Mesenchymal stem cell (in vitro differentiated cells and primary cell): ENCODE measurements at regions not wholly inside any gene's neighbourhood (a gene's known extent, or its start where the extent isn't known, plus 50 kb on each side); places are given as distances from the start of the nearest gene placed in this dataset.

Experiments used
- DNase-seq: peaks from one replicate; pipeline ENCODE4 v3.0.0-alpha.2; 2013
- H2AFZ ChIP-seq: one replicate; pipeline ENCODE4 v1.6.1; 2013; ENCODE audit warnings: low read depth, mild to moderate bottlenecking, control low read depth, inconsistent platforms, low read length, moderate library complexity
- H2AK5ac ChIP-seq: 2 replicates; pipeline ENCODE4 v1.6.1; 2013; ENCODE audit warnings: low read length, moderate library complexity, mild to moderate bottlenecking, inconsistent platforms; ENCODE audit not compliant: severe bottlenecking
- H2BK120ac ChIP-seq: one replicate; pipeline ENCODE4 v1.6.1; 2013; ENCODE audit warnings: low read depth, mild to moderate bottlenecking, inconsistent platforms, low read length, moderate library complexity
- H2BK12ac ChIP-seq, 2 experiments: one replicate each; pipeline ENCODE4 v1.6.1; 2013; ENCODE audit warnings: inconsistent platforms in 2 of 2, low read length in 2 of 2, mild to moderate bottlenecking in 2 of 2, moderate library complexity in 2 of 2, control low read depth in 1 of 2
- H2BK15ac ChIP-seq: one replicate; pipeline ENCODE4 v1.6.1; 2013; ENCODE audit warnings: mild to moderate bottlenecking, low read depth, inconsistent platforms; ENCODE audit not compliant: poor library complexity, severe bottlenecking
- H2BK5ac ChIP-seq: 2 replicates; pipeline ENCODE4 v1.6.1; 2013; ENCODE audit warnings: low read depth, mild to moderate bottlenecking, low read length, control low read depth, inconsistent platforms; ENCODE audit not compliant: poor library complexity, severe bottlenecking
- H3K14ac ChIP-seq, 2 experiments: one replicate each; pipeline ENCODE4 v1.6.1; 2013; ENCODE audit warnings: inconsistent platforms in 2 of 2, low read length in 2 of 2, control low read depth in 1 of 2, mild to moderate bottlenecking in 1 of 2, moderate library complexity in 1 of 2
- H3K18ac ChIP-seq, 2 experiments: one replicate each; pipeline ENCODE4 v1.6.1; 2013; ENCODE audit warnings: inconsistent platforms in 2 of 2, low read length in 2 of 2, control low read depth in 1 of 2, low read depth in 1 of 2, mild to moderate bottlenecking in 1 of 2
- H3K23ac ChIP-seq, 2 experiments: one replicate each; pipeline ENCODE4 v1.6.1; 2013; ENCODE audit warnings: inconsistent platforms in 2 of 2, low read length in 2 of 2, mild to moderate bottlenecking in 2 of 2, moderate library complexity in 2 of 2, control low read depth in 1 of 2
- H3K27ac ChIP-seq: 2 replicates; pipeline ENCODE4 v1.5.1; 2013; ENCODE audit warnings: mild to moderate bottlenecking, moderate library complexity, low read length, control low read depth, inconsistent platforms; ENCODE audit not compliant: poor library complexity, severe bottlenecking
- H3K27me3 ChIP-seq, 2 experiments: 2 replicates each; pipeline versions ENCODE4 v1.6.1 to v1.7.0; 2013; ENCODE audit warnings: low read length in 2 of 2, mild to moderate bottlenecking in 2 of 2, moderate library complexity in 2 of 2, control low read depth in 1 of 2, inconsistent platforms in 1 of 2; ENCODE audit not compliant: control insufficient read depth in 1 of 2, insufficient read depth in 1 of 2
- H3K36me3 ChIP-seq, 2 experiments: 2 replicates each; pipeline versions ENCODE4 v1.6.1 to v1.7.0; 2013; ENCODE audit warnings: low read length in 2 of 2, control low read depth in 1 of 2, inconsistent platforms in 1 of 2, low read depth in 1 of 2, mild to moderate bottlenecking in 1 of 2; ENCODE audit not compliant: insufficient read depth in 2 of 2, control insufficient read depth in 1 of 2
- H3K4ac ChIP-seq, 2 experiments: one replicate each; pipeline ENCODE4 v1.6.1; 2013; ENCODE audit warnings: inconsistent platforms in 2 of 2, low read length in 2 of 2, mild to moderate bottlenecking in 2 of 2, moderate library complexity in 2 of 2, control low read depth in 1 of 2, low read depth in 1 of 2
- H3K4me1 ChIP-seq: 2 replicates; pipeline ENCODE4 v1.6.1; 2013; ENCODE audit warnings: low read depth, low read length, control low read depth; ENCODE audit not compliant: control insufficient read depth, insufficient read depth
- H3K4me2 ChIP-seq: 2 replicates; pipeline ENCODE4 v1.6.1; 2013; ENCODE audit warnings: low read length, mild to moderate bottlenecking, inconsistent platforms; ENCODE audit not compliant: poor library complexity, severe bottlenecking
- H3K4me3 ChIP-seq, 2 experiments: 2 replicates each; pipeline versions ENCODE4 v1.5.1 to v1.7.0; 2013; ENCODE audit warnings: low read length in 2 of 2, mild to moderate bottlenecking in 2 of 2, control low read depth in 1 of 2, low read depth in 1 of 2; ENCODE audit not compliant: insufficient read depth in 1 of 2
- H3K79me1 ChIP-seq: replicated peaks from 2 replicates; pipeline ENCODE4 v1.6.1; 2013; ENCODE audit warnings: mild to moderate bottlenecking, control low read depth, low read length, inconsistent platforms; ENCODE audit not compliant: poor library complexity, severe bottlenecking
- H3K9ac ChIP-seq: 2 replicates; pipeline ENCODE4 v1.7.0; 2013; ENCODE audit warnings: mild to moderate bottlenecking, low read length, moderate library complexity
- H3K9me3 ChIP-seq: 2 replicates; pipeline ENCODE4 v1.7.0; 2013; ENCODE audit warnings: mild to moderate bottlenecking, low read length; ENCODE audit not compliant: control insufficient read depth
- H4K8ac ChIP-seq: one replicate; pipeline ENCODE4 v1.6.1; 2013; ENCODE audit warnings: inconsistent platforms, mild to moderate bottlenecking, low read length, moderate library complexity
- H4K91ac ChIP-seq: one replicate; pipeline ENCODE4 v1.6.1; 2013; ENCODE audit warnings: mild to moderate bottlenecking, low read length, inconsistent platforms
- WGBS: methylation state at CpG from one replicate; pipeline ENCODE4 v1.1.7; 2013; ENCODE audit warnings: mixed read lengths; 5-methylcytosine and 5-hydroxymethylcytosine counted together

- peak overlapping the region; percentile 82 for H4K8ac ChIP-seq
- peak overlapping the region; percentile 85 for H3K9ac ChIP-seq
- no peak overlapping the region for H3K4me2 ChIP-seq
- no peak overlapping the region for H2BK5ac ChIP-seq
- H3K36me3 ChIP-seq: no peaks in the 10 kb centered on the region
- peak overlapping the region; percentile 50 to 88 for H2BK12ac ChIP-seq
- H3K18ac ChIP-seq: peak overlapping the region; percentile 25 to 88
- H4K91ac ChIP-seq: peak overlapping the region; percentile 67
- H3K9me3 ChIP-seq: no peaks in the 10 kb centered on the region
- peak; percentile 28 for DNase-seq
- 84% methylated on average over 7 of the region's 7 CpGs for WGBS
- H2BK15ac ChIP-seq: peak overlapping the region; percentile 78
- H3K4me1 ChIP-seq: peaks cover 15% of the 10 kb centered on the region
- H3K23ac ChIP-seq: no peak overlapping the region
- H3K27me3 ChIP-seq: peaks cover 0 to 30% of the 10 kb centered on the region in 2 experiments
- no peaks in the 10 kb centered on the region for H3K79me1 ChIP-seq
- no peak overlapping the region for H2AFZ ChIP-seq
- H2BK120ac ChIP-seq: peak overlapping the region; percentile 7
- no peak overlapping the region for H3K27ac ChIP-seq
- H3K14ac ChIP-seq: peak overlapping the region in 1 of 2 experiments; percentile 97
- H3K4me3 ChIP-seq: no peak overlapping the region
- H3K4ac ChIP-seq: peak overlapping the region; percentile 69 to 92
- no peak overlapping the region for H2AK5ac ChIP-seq
These were observed 264.2 kb upstream of the ZMIZ1 start for GRCh38 chr10:78804411-78805032.

- no peak overlapping the region for H3K27ac ChIP-seq
- H3K4me2 ChIP-seq: no peak overlapping the region
- DNase-seq: peak; percentile 98
- no peaks in the 10 kb centered on the region for H3K36me3 ChIP-seq
- H3K27me3 ChIP-seq: peaks cover 0 to 24% of the 10 kb centered on the region in 2 experiments
- peak overlapping the region in 1 of 2 experiments; percentile 69 for H3K4ac ChIP-seq
- H3K4me1 ChIP-seq: peaks cover 15% of the 10 kb centered on the region
- H3K18ac ChIP-seq: peak overlapping the region; percentile 25 to 88
- H2AFZ ChIP-seq: no peak overlapping the region
- no peaks in the 10 kb centered on the region for H3K79me1 ChIP-seq
- no peak overlapping the region for H2BK5ac ChIP-seq
- no peak overlapping the region for H3K23ac ChIP-seq
- peak overlapping the region; percentile 50 to 88 for H2BK12ac ChIP-seq
- peak overlapping the region; percentile 85 for H3K9ac ChIP-seq
- H3K4me3 ChIP-seq: no peak overlapping the region
- no peak overlapping the region for H2AK5ac ChIP-seq
- peak overlapping the region; percentile 82 for H4K8ac ChIP-seq
- H4K91ac ChIP-seq: peak overlapping the region; percentile 67
- H2BK120ac ChIP-seq: no peak overlapping the region
- H3K9me3 ChIP-seq: no peaks in the 10 kb centered on the region
- no peak overlapping the region for H2BK15ac ChIP-seq
- 4% methylated on average over 6 of the region's 6 CpGs for WGBS
- no peak overlapping the region for H3K14ac ChIP-seq
These were observed 263.6 kb upstream of the ZMIZ1 start for GRCh38 chr10:78805176-78805575.

GRCh38 chr10:78806681-78807221 lies 262.0 kb upstream of the ZMIZ1 start:
- H2BK12ac ChIP-seq: peak overlapping the region; percentile 89 to 93
- H2BK5ac ChIP-seq: no peak overlapping the region
- peaks cover 2% of the 10 kb centered on the region for H3K9me3 ChIP-seq
- H3K4me2 ChIP-seq: no peak overlapping the region
- no peak overlapping the region for H3K27ac ChIP-seq
- H3K27me3 ChIP-seq: peaks cover 0 to 8% of the 10 kb centered on the region in 2 experiments
- peak overlapping the region in 1 of 2 experiments; percentile 46 for H3K23ac ChIP-seq
- H2AK5ac ChIP-seq: no peak overlapping the region
- peak overlapping the region; percentile 26 to 86 for H3K18ac ChIP-seq
- H3K4ac ChIP-seq: peak overlapping the region in 1 of 2 experiments; percentile 16
- H3K36me3 ChIP-seq: no peaks in the 10 kb centered on the region
- no peak overlapping the region for H3K4me3 ChIP-seq
- no peak overlapping the region for H4K8ac ChIP-seq
- peak overlapping the region in 1 of 2 experiments; percentile 73 for H3K14ac ChIP-seq
- peaks cover 15% of the 10 kb centered on the region for H3K4me1 ChIP-seq
- DNase-seq: peak; percentile 48
- peak overlapping the region; percentile 55 for H4K91ac ChIP-seq
- no peak overlapping the region for H2BK15ac ChIP-seq
- H2AFZ ChIP-seq: no peak overlapping the region
- H3K9ac ChIP-seq: no peak overlapping the region
- 83% methylated on average over 2 of the region's 2 CpGs for WGBS
- H2BK120ac ChIP-seq: no peak overlapping the region
- no peaks in the 10 kb centered on the region for H3K79me1 ChIP-seq

GRCh38 chr10:78807504-78808203 lies 261.1 kb upstream of the ZMIZ1 start:
- peak overlapping the region; percentile 50 to 89 for H2BK12ac ChIP-seq
- peak overlapping the region; percentile 39 for H4K8ac ChIP-seq
- no peak overlapping the region for H2BK5ac ChIP-seq
- H3K27me3 ChIP-seq: peaks cover 0 to 6% of the 10 kb centered on the region in 2 experiments
- H3K27ac ChIP-seq: no peak overlapping the region
- no peak overlapping the region for H3K4me3 ChIP-seq
- no peaks in the 10 kb centered on the region for H3K79me1 ChIP-seq
- H3K18ac ChIP-seq: peak overlapping the region; percentile 48 to 76
- no peak for DNase-seq
- peaks cover 10% of the 10 kb centered on the region for H3K9me3 ChIP-seq
- H2AK5ac ChIP-seq: no peak overlapping the region
- no peak overlapping the region for H3K4me2 ChIP-seq
- H2BK15ac ChIP-seq: peak overlapping the region; percentile 78
- WGBS: 58% methylated on average over 12 of the region's 12 CpGs
- H2BK120ac ChIP-seq: peak overlapping the region; percentile 29
- peaks cover 13% of the 10 kb centered on the region for H3K4me1 ChIP-seq
- no peak overlapping the region for H3K4ac ChIP-seq
- H2AFZ ChIP-seq: no peak overlapping the region
- H3K14ac ChIP-seq: peak overlapping the region in 1 of 2 experiments; percentile 30
- peak overlapping the region; percentile 53 for H4K91ac ChIP-seq
- H3K23ac ChIP-seq: no peak overlapping the region
- no peak overlapping the region for H3K9ac ChIP-seq
- no peaks in the 10 kb centered on the region for H3K36me3 ChIP-seq
